MM.1S (cell line): ENCODE measurements at regions not wholly inside any gene's neighbourhood (a gene's known extent, or its start where the extent isn't known, plus 50 kb on each side); places are given as distances from the start of the nearest gene placed in this dataset.

Source experiments
- DNase-seq: peaks from one replicate; pipeline ENCODE4 v3.0.0-alpha.2; 2015
- H2AFZ ChIP-seq: fragments of 300-600 bp; sonication (generic); 2 replicates; pipeline ENCODE4 v1.6.0; 2016; ENCODE audit warnings: antibody characterized with exemption, low read length
- H3F3A ChIP-seq: fragments of 300-600 bp; sonication (generic); 2 replicates; pipeline ENCODE4 v1.6.1; 2016; ENCODE audit warnings: mild to moderate bottlenecking, antibody characterized with exemption, low read length, moderate library complexity, mixed read lengths; ENCODE audit not compliant: insufficient read depth
- H3K27ac ChIP-seq: fragments of 300-600 bp; sonication (generic); 2 replicates; pipeline ENCODE4 v1.5.1; 2016; ENCODE audit warnings: mild to moderate bottlenecking, low read length
- H3K27me3 ChIP-seq: fragments of 300-600 bp; sonication (generic); replicated peaks from 2 replicates; pipeline ENCODE4 v1.6.0; 2016; ENCODE audit warnings: low read length; ENCODE audit not compliant: insufficient read depth
- H3K36me3 ChIP-seq: fragments of 300-600 bp; sonication (generic); replicated peaks from 2 replicates; pipeline ENCODE4 v1.6.1; 2016; ENCODE audit warnings: mild to moderate bottlenecking, low read length, mixed read lengths; ENCODE audit not compliant: insufficient read depth
- H3K4me1 ChIP-seq: fragments of 300-600 bp; sonication (generic); 2 replicates; pipeline ENCODE4 v1.6.1; 2016; ENCODE audit warnings: low read length, mixed read lengths
- H3K4me2 ChIP-seq: fragments of 300-600 bp; sonication (generic); 2 replicates; pipeline ENCODE4 v1.6.0; 2016; ENCODE audit warnings: low read depth, low read length
- H3K4me3 ChIP-seq: fragments of 300-600 bp; sonication (generic); 2 replicates; pipeline ENCODE4 v1.5.1; 2016; ENCODE audit warnings: low read length, mixed read lengths
- H3K79me2 ChIP-seq: fragments of 300-600 bp; sonication (generic); 2 replicates; pipeline ENCODE4 v1.6.1; 2016; ENCODE audit warnings: mixed run types, low read length, mixed read lengths
- H3K9ac ChIP-seq: fragments of 300-600 bp; sonication (generic); 2 replicates; pipeline ENCODE4 v1.6.1; 2016; ENCODE audit warnings: low read length, mixed read lengths
- H3K9me2 ChIP-seq: fragments of 300-600 bp; sonication (generic); replicated peaks from 2 replicates; pipeline ENCODE4 v1.6.1; 2016; ENCODE audit warnings: mild to moderate bottlenecking, low read length, mixed read lengths; ENCODE audit not compliant: insufficient read depth
- H3K9me3 ChIP-seq: fragments of 300-600 bp; sonication (generic); replicated peaks from 2 replicates; pipeline ENCODE4 v1.6.1; 2016; ENCODE audit warnings: mild to moderate bottlenecking, low read length, mixed read lengths; ENCODE audit not compliant: insufficient read depth
- H4K20me1 ChIP-seq: fragments of 300-600 bp; sonication (generic); 2 replicates; pipeline ENCODE4 v1.6.1; 2016; ENCODE audit warnings: mild to moderate bottlenecking, low read length, moderate library complexity, mixed read lengths; ENCODE audit not compliant: insufficient read depth
- CTCF ChIP-seq: fragments of 300-600 bp; sonication (generic); IDR thresholded peaks from 2 replicates; pipeline ENCODE4 v1.5.1; 2016; ENCODE audit warnings: antibody characterized with exemption, low read length, mixed read lengths
- EZH2 ChIP-seq: fragments of 300-600 bp; sonication (generic); optimal IDR thresholded peaks from 2 replicates; pipeline ENCODE3; 2017; ENCODE audit warnings: low read depth, mild to moderate bottlenecking, antibody characterized with exemption, low read length, mixed read lengths
- EZH2phosphoT487 ChIP-seq: fragments of 300-600 bp; sonication (generic); IDR thresholded peaks from 2 replicates; pipeline ENCODE4 v1.6.1; 2018; ENCODE audit warnings: antibody characterized with exemption, low read length

DNA sequence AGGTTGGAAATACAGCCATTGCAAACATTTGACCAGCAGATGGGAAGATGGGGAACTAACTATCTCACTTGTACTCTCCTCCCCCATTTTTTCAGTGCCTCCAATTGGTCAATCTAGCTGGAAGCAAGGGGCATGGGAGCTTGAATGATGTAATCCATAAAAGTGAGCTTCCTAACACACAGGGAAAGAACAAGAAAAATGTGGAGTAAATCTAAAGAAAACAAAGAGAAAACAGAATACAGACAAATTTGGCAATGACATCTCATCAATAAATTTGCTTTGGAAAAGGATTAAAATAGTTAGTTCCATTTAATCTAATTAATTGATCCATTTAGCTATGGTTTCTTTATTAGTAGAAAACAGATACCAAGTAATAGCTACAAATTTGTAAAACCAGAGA is 592.6 kb upstream of the SOX9 start:
- H3K79me2 ChIP-seq = no peaks in the 10 kb centered on the region
- H2AFZ ChIP-seq = no peak overlapping the region
- no peaks in the 10 kb centered on the region for H3F3A ChIP-seq
- H3K9me2 ChIP-seq = no peaks in the 10 kb centered on the region
- no peak overlapping the region for H3K27ac ChIP-seq
- no peak overlapping the region for H3K9ac ChIP-seq
- no peaks in the 10 kb centered on the region for H3K9me3 ChIP-seq
- H3K36me3 ChIP-seq = no peaks in the 10 kb centered on the region
- DNase-seq = no peak
- TF ChIP-seq EZH2phosphoT487 (no peak), EZH2 (no peak), CTCF (no peak)
- H3K27me3 ChIP-seq = no peaks in the 10 kb centered on the region
- no peaks in the 10 kb centered on the region for H3K4me1 ChIP-seq
- no peak overlapping the region for H3K4me2 ChIP-seq
- no peaks in the 10 kb centered on the region for H4K20me1 ChIP-seq
- no peak overlapping the region for H3K4me3 ChIP-seq

DNA sequence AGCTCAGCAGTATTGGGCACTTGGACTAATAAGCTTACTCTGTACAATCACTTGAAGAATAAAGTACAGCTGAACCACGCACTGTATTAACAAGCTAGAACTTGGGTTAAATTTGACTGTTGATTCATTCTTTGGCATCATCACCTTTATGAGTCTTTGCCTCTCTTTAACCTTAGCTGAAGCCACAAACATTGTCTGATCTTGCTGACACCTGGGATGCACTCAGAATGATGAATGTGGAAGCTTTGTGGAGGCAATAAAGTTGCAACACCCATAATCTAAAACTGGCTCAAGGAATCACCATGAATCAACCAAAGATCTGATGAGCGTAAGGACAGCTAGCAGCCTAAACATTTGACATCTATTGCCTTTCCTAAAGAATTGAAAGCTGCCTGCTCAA is 590.6 kb upstream of the SOX9 start:
- Histone ChIP-seq H3K79me2 (no peaks in the 10 kb centered on the region), H4K20me1 (no peaks in the 10 kb centered on the region), H3K27ac (no peak overlapping the region), H3K9me2 (no peaks in the 10 kb centered on the region), H3K4me1 (no peaks in the 10 kb centered on the region), H3K4me2 (no peak overlapping the region), H3K9ac (no peak overlapping the region), H3K9me3 (no peaks in the 10 kb centered on the region), H3F3A (no peaks in the 10 kb centered on the region), H3K4me3 (no peak overlapping the region), H3K27me3 (no peaks in the 10 kb centered on the region), H2AFZ (no peak overlapping the region), H3K36me3 (no peaks in the 10 kb centered on the region)
- no peak for DNase-seq
- TF ChIP-seq CTCF = no peak
- no peak for TF ChIP-seq EZH2
- TF ChIP-seq EZH2phosphoT487 = no peak

DNA sequence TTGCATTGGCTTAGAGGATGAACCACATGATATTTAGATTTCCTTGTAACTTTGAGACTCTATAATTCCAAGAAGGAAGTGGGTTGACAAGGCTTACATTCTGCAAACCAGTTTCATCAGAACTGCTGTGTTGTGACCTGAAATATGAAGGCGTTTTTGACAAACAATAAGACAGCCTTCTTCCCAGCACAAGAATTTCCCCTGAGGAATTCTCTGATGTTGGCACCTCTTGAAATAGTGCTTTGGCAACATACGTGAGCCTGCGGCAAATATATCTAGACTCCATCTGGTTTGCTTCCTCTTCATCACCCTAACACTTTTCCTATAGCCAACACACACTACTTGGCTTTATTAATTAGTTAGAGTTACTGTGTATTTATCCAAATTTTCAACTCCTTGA is 585.5 kb upstream of the SOX9 start:
- Histone ChIP-seq H3K27me3 (no peaks in the 10 kb centered on the region), H3F3A (no peaks in the 10 kb centered on the region), H2AFZ (no peak overlapping the region), H3K4me3 (no peak overlapping the region), H3K9ac (no peak overlapping the region), H3K4me1 (no peaks in the 10 kb centered on the region), H3K27ac (no peak overlapping the region), H3K36me3 (no peaks in the 10 kb centered on the region), H3K4me2 (no peak overlapping the region), H4K20me1 (no peaks in the 10 kb centered on the region), H3K9me2 (no peaks in the 10 kb centered on the region), H3K9me3 (no peaks in the 10 kb centered on the region), H3K79me2 (no peaks in the 10 kb centered on the region)
- DNase-seq = no peak
- TF ChIP-seq EZH2phosphoT487 (no peak), EZH2 (no peak)

DNA sequence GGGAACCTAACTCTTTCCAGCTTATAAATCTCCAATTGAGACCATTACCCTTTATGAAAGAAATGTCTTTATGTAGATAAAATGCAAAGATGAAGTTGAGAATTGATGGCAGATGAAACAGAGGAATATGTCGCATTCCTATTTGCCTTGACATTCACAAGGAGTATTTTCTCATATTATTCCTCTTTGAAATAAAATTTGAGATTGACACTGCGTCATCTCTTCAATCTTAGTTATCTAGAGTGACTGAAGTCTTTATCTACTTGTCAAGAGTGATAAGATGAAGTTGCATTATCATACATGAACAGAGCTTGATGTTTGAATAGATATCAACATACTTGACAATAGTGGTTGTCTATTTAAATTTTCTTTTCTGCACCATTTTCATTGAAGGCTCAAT is 574.4 kb upstream of the SOX9 start:
- Histone ChIP-seq H3K79me2 (no peaks in the 10 kb centered on the region), H3K27me3 (no peaks in the 10 kb centered on the region), H3F3A (no peaks in the 10 kb centered on the region), H3K4me2 (no peak overlapping the region), H3K36me3 (no peaks in the 10 kb centered on the region), H2AFZ (no peak overlapping the region), H3K9me2 (no peaks in the 10 kb centered on the region), H4K20me1 (no peaks in the 10 kb centered on the region), H3K9ac (no peak overlapping the region), H3K4me3 (no peak overlapping the region), H3K9me3 (no peaks in the 10 kb centered on the region), H3K4me1 (no peaks in the 10 kb centered on the region), H3K27ac (no peak overlapping the region)
- no peak for DNase-seq
- TF ChIP-seq EZH2phosphoT487 (no peak), EZH2 (no peak)
